OCI-LY7 (cell line): ENCODE measurements at regions not wholly inside any gene's neighbourhood (a gene's known extent, or its start where the extent isn't known, plus 50 kb on each side); places are given as distances from the start of the nearest gene placed in this dataset.

Experiments used
- BruUV-seq: library from RNA; stranded (reverse); fragments of 400-500 nt; replicated peaks from 2 replicates; lab custom pipeline; 2021; lab: Mats Ljungman, UMichigan
- CTCF ChIA-PET: fragments of 300-600 bp; sonication (Branson Sonifier 250); formaldehyde crosslinking; loops from one replicate; lab custom pipeline; 2022; ENCODE audit warnings: antibody characterized with exemption; ENCODE audit not compliant: unreplicated experiment; lab: Charles Lee
- POLR2A ChIA-PET: fragments of 300-600 bp; sonication (Branson Sonifier 250); formaldehyde crosslinking; loops from one replicate; lab custom pipeline; 2022; ENCODE audit warnings: antibody characterized with exemption; lab: Charles Lee
- DNase-seq: peaks from one replicate; pipeline ENCODE4 v3.0.0-alpha.2; 2015; ENCODE audit warnings: low spot score
- H2AFZ ChIP-seq: fragments of 200-600 bp; sonication (generic), shearing (Covaris generic); 2 replicates; pipeline ENCODE4 v1.6.1; 2014; ENCODE audit warnings: mild to moderate bottlenecking, antibody characterized with exemption, low read length, moderate library complexity
- H3K27ac ChIP-seq: fragments of 200-600 bp; sonication (generic); 2 replicates; pipeline ENCODE4 v1.5.1; 2014; ENCODE audit warnings: mixed run types, low read depth, mild to moderate bottlenecking, moderate library complexity, low read length, inconsistent platforms; ENCODE audit not compliant: poor library complexity, severe bottlenecking
- H3K36me3 ChIP-seq: fragments of 200-600 bp; sonication (generic); 2 replicates; pipeline ENCODE4 v1.6.1; 2014; ENCODE audit warnings: mild to moderate bottlenecking, antibody characterized with exemption, low read length, moderate library complexity, mixed read lengths; ENCODE audit not compliant: insufficient read depth
- H3K4me1 ChIP-seq: fragments of 200-600 bp; sonication (generic); 2 replicates; pipeline ENCODE4 v1.5.1; 2014; ENCODE audit warnings: mild to moderate bottlenecking, low read length; ENCODE audit not compliant: insufficient read depth, poor library complexity, severe bottlenecking
- H3K4me2 ChIP-seq: fragments of 200-600 bp; sonication (generic); 2 replicates; pipeline ENCODE4 v1.6.1; 2014; ENCODE audit warnings: mild to moderate bottlenecking, low read length
- H3K4me3 ChIP-seq: fragments of 200-600 bp; sonication (generic); 2 replicates; pipeline ENCODE4 v1.5.1; 2014; ENCODE audit warnings: mild to moderate bottlenecking, low read depth, low read length; ENCODE audit not compliant: poor library complexity, severe bottlenecking
- H3K79me2 ChIP-seq: fragments of 200-600 bp; sonication (generic); 2 replicates; pipeline ENCODE4 v1.6.1; 2016; ENCODE audit warnings: low read depth, mild to moderate bottlenecking, low read length, moderate library complexity, mixed read lengths; ENCODE audit not compliant: insufficient read depth
- H3K9me2 ChIP-seq: fragments of 200-600 bp; sonication (generic); 2 replicates; pipeline ENCODE4 v1.6.1; 2016; ENCODE audit warnings: mild to moderate bottlenecking, low read length, mixed read lengths; ENCODE audit not compliant: insufficient read depth
- H3K9me3 ChIP-seq: fragments of 200-600 bp; sonication (generic); 2 replicates; pipeline ENCODE4 v1.6.1; 2014; ENCODE audit warnings: mild to moderate bottlenecking, mixed run types, low read length, mixed read lengths
- H4K20me1 ChIP-seq: fragments of 200-600 bp; sonication (generic); 2 replicates; pipeline ENCODE4 v1.6.1; 2014; ENCODE audit warnings: mild to moderate bottlenecking, antibody characterized with exemption, low read length, moderate library complexity, mixed read lengths; ENCODE audit not compliant: insufficient read depth
- EZH2phosphoT487 ChIP-seq: fragments of 200-600 bp; sonication (generic); IDR thresholded peaks from 2 replicates; pipeline ENCODE4 v1.6.1; 2018; ENCODE audit warnings: low read depth, borderline replicate concordance, mild to moderate bottlenecking, mixed run types, antibody characterized with exemption, low read length, moderate library complexity, mixed read lengths
- intact Hi-C: fragments of 100-400 bp; cut with micrococcal nuclease; formaldehyde crosslinking; loops from one replicate; pipeline ENCODE4 v1.10.0; 2022; ENCODE audit not compliant: unreplicated experiment
- TF ChIP-seq, protein P1 (sequence below): fragments of 200-600 bp; sonication (generic); conservative IDR thresholded peaks from 2 replicates; pipeline ENCODE4 v1.5.1; 2014; ENCODE audit warnings: mild to moderate bottlenecking, antibody characterized with exemption, low read length, moderate library complexity, mixed read lengths

DNA sequence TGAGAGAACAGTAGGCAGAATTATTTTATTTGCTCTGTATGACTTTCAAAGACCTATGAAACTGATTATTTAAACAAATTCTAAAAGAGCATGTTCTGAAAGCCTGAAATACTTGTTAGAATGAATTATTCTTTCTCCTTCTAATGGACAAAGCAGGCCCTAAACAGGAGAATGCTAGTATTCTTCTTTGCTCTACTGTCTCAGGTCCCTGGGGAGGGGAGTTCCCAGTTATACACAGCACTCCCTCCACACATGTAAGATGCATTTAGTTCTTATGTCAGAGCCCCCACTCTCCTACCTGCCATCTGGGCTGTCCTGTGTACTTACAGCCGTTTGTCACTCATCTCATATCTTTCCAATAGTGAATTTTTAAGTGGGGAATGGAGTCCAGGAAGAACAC, 633.5 kb upstream of the ANKRD30A start:
- Histone ChIP-seq H3K4me3 (no peak overlapping the region), H3K4me1 (no peaks in the 10 kb centered on the region), H3K9me2 (no peaks in the 10 kb centered on the region), H3K79me2 (no peaks in the 10 kb centered on the region), H4K20me1 (no peaks in the 10 kb centered on the region), H2AFZ (no peak overlapping the region), H3K4me2 (no peak overlapping the region), H3K36me3 (no peaks in the 10 kb centered on the region), H3K9me3 (no peaks in the 10 kb centered on the region), H3K27ac (no peak overlapping the region)
- ChIA-PET POLR2A (no interaction called here), CTCF (no interaction called here)
- intact Hi-C loops, result no loop called here
- no peak for DNase-seq
- no peak for TF ChIP-seq EZH2phosphoT487
- TF ChIP-seq, protein P1, sequence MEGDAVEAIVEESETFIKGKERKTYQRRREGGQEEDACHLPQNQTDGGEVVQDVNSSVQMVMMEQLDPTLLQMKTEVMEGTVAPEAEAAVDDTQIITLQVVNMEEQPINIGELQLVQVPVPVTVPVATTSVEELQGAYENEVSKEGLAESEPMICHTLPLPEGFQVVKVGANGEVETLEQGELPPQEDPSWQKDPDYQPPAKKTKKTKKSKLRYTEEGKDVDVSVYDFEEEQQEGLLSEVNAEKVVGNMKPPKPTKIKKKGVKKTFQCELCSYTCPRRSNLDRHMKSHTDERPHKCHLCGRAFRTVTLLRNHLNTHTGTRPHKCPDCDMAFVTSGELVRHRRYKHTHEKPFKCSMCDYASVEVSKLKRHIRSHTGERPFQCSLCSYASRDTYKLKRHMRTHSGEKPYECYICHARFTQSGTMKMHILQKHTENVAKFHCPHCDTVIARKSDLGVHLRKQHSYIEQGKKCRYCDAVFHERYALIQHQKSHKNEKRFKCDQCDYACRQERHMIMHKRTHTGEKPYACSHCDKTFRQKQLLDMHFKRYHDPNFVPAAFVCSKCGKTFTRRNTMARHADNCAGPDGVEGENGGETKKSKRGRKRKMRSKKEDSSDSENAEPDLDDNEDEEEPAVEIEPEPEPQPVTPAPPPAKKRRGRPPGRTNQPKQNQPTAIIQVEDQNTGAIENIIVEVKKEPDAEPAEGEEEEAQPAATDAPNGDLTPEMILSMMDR, result no peak
- no TSS peak for BruUV-seq

DNA sequence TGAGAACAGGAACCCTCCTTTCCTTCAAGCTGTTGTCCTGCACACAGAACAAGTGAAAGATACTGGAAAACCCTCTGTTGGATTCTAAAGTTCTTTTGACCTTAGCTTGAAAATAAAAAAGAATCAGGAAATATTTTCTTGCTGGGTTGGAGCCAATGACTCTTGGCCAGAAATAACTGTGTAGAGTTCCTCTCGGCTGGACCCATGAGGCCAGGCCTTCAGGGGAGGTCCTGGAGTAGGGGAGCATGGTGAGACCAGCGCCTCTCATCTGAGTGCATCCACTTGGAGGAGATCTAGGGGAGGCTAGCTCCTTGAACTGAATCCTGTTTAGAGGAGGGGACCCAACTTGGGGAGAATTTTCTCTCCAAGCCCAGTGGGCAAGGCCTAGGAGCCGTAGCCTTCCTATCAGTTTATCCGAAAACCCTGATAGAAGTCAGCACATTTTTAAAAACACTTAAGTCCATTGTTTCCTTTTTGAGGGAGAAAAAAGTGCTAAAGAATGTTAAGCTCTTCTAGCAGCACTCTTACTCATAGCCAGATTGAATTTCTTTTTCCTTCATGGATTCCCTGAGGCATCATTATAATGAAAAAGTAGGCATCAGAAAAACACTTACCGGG, 635.7 kb upstream of the ANKRD30A start:
- no peaks in the 10 kb centered on the region for H3K79me2 ChIP-seq
- H3K4me1 ChIP-seq, result no peaks in the 10 kb centered on the region
- TF ChIP-seq EZH2phosphoT487, result no peak
- TF ChIP-seq, protein P1, result no peak
- no peaks in the 10 kb centered on the region for H3K36me3 ChIP-seq
- H3K9me3 ChIP-seq, result no peaks in the 10 kb centered on the region
- BruUV-seq, result no TSS peak
- no peaks in the 10 kb centered on the region for H4K20me1 ChIP-seq
- H3K4me3 ChIP-seq, result no peak overlapping the region
- ChIA-PET POLR2A (no interaction called here), CTCF (no interaction called here)
- DNase-seq, result no peak
- no peak overlapping the region for H3K4me2 ChIP-seq
- no peaks in the 10 kb centered on the region for H3K9me2 ChIP-seq
- H2AFZ ChIP-seq, result no peak overlapping the region
- no peak overlapping the region for H3K27ac ChIP-seq
- intact Hi-C loops, result no loop called here

DNA sequence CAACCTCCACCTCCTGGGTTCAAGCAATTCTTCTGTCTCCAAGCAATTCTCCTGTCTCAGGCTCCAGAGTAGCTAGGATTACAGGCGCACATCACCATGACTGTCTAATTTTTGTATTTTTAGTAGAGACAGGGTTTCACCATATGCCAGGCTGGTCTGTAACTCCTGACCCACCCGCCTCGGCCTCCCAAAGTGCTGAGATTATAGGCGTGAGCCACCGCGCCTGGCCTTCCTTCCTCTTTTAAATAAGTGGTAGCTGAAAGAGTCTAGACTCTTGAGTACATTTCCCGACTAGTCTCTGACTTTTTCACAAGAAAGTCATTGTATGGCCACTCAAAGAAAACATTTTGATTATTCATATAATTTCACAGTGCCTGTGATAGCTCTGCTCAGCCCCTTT, 636.2 kb upstream of the ANKRD30A start:
- Histone ChIP-seq H3K9me3 (no peaks in the 10 kb centered on the region), H3K9me2 (no peaks in the 10 kb centered on the region), H3K36me3 (no peaks in the 10 kb centered on the region), H3K27ac (no peak overlapping the region), H3K4me1 (no peaks in the 10 kb centered on the region), H3K4me2 (no peak overlapping the region), H3K4me3 (no peak overlapping the region), H4K20me1 (no peaks in the 10 kb centered on the region), H2AFZ (no peak overlapping the region), H3K79me2 (no peaks in the 10 kb centered on the region)
- TF ChIP-seq, protein P1, result no peak
- TF ChIP-seq EZH2phosphoT487, result no peak
- DNase-seq, result no peak
- intact Hi-C loops, result no loop called here
- no TSS peak for BruUV-seq
- ChIA-PET CTCF (no interaction called here), POLR2A (interaction anchor here (0.5 kb wide), 1 partner anchor 1615 kb away, joined by 3 read pairs; no protein-coding TSS in a partner anchor)
